Femur (tissue), 1 donor: ENCODE measurements at regions not wholly inside any gene's neighbourhood (a gene's known extent, or its start where the extent isn't known, plus 50 kb on each side); places are given as distances from the start of the nearest gene placed in this dataset.
A peak's percentile ranks its signal among the peaks of the same experiment; 100 is the strongest.

Experiments
- DNase-seq: peaks from one replicate; pipeline ENCODE4 v3.0.0-alpha.2; 2017

DNA sequence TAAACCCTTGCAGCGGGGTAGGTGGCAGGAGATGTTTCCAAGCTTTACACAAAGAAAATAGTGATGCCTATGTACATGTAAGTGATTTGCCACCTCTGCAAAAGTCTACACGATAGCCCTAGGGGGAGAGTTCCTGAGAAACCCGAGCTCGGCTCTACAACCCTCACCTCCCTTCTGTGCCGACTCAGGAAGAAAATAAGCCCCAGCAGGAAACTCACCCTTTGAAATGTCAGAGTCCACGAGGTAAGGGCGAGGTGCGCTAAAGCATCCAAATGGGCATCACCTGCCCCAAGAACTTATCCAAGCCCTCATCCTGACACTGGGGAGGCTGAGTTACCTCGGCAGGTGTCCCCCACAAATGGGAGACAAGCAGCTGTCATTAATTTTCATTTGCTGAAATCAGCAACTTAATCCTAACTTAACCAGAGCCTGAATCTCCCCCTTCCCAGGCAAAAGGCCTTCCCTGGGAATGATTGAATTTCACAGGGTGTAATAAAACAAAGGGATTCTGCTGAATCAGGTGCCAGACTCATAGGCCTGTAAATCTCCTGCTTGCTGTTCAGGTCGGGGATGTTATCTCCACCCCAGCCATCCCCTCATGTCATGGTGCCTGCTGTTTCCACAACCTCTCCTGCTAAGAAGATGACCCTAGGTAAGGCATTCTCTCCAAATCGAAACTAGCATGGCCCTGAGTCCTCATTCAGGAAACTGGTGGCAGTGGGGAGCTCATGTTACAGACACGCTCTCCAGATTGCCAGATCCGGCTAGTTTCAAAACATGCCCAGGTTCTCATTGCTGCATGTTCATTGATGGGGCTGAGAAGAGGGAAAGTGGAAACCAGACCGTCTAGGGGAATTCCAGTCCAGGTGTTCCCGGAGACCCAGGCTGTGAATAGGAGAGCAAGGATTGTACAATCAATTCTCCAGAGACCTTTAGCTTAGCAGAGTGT, 105.3 kb upstream of the KIRREL3 start:
- DNase-seq: no peak

DNA sequence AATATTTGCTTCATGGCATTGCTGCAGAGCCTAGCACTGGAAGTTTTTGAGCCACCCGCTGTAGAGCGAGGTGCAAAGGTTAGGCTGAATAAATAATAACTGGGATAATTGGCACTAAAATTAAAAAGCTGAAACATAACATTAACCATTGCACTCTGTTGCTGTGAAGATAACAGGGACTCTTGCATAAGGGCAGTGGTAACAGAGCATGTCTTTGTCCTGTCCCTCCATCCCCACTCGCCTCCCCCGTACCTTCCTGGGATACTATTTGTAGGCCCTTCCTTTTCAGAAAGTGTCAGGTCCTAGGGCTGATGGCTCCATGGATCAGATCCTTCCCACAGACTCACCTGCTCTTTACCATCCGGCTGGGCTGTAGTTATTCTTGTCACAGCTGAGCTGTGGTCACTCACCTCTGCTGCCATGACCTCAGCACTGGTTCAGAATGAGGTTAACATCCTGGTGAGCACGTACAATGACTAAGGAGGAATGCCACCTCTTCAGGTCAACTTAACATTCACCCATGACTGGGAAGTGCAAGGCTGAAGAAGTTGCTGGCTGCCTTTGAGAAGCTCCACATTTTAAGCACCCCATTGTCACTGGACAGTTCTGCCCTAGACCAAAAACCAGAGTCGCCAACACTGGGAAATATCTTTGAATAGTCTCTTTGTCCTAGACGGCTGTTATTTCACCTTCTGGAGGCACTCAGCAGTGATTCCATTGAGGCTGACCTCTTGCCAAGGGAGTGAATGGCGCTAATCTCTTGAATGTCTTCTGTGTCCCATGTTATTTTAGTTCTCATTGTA, 103.2 kb upstream of the KIRREL3 start:
- DNase-seq: no peak

DNA sequence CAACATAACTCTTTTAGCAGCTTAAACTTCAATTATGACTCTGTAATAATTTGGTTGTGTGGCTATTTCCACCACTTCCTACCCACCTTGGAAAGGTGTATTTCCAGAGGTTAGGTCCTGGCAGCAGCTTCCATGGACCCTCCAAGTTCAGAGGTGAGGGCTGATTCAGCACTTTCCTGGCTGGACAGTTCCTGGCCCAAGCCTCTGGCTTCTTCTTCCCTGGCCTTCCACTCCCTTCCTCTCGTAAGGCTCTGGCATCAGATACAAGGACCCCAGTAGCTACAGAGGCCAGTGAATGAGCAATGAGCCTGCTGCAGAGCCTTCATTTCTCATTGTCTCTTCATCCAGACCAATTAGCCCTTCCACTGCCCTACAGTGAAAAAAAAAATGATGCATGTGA, 98.1 kb upstream of the KIRREL3 start:
- no peak for DNase-seq

DNA sequence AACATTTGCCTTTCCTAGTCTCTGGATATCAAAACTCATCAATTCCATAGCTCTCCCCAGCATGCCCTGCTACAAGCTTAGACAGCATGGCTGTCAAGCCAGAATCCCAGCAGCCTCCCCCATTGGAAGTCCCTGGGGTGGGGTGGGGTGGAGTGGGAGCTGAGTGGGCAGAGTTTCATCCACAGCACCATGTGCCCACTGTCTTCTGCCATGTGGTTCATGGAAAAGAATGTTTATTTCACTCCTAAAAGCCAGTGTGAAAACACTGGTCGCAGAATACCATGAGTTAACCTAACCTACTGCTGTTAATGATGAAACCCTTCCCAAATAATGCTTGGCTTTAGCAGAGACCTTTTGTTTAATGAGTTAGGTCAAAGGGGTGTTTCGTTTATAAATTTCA, 80.2 kb upstream of the KIRREL3 start:
- DNase-seq: no peak

DNA sequence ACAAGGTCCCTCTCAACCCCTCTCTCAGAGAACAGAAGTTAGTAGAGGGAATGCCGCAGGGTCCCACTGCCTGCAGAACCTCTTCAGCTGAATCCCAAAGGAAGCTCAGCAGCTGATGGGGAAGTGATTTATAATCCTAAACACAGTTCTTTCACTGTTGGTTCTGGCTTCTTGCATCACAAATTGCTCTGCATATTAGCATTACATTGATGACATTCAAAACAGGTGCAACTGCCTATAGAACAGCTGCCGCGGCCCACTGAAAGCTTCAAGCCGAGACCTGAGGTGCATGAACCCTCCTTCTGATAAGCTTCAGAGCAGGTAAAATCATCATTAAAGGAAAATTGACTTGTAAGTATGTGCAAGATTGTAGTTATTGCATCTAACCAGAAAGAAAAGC, 75.2 kb upstream of the KIRREL3 start:
- DNase-seq: no peak

DNA sequence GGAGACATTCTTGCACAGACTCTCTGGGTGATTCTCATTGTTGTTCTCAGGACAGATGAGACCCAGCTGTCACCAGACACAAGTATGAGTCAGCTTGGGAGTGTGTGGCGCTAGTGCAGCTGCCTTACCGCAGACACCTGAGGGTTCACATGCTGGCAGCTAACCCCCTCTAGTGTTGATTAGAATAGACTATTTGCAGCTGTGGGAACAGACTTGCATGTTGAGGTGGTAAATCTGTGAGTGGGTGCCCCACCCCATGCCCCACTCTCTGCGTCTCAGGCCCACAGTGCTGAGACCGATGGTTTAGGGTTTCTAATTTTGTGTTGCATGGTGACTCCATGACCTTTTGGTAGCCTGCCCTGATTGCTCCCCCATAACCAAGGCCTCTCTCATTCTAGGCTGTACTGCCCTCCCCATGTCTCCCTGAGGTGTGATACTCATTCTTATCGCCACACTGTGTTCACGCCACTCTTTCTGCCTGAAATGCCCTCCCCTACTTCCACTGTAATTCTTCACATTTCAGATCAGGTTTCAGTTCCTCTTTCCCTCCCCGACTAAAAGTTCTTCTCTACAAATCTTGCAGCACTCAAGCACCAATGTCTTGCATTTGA, 73.7 kb upstream of the KIRREL3 start:
- DNase-seq: no peak

DNA sequence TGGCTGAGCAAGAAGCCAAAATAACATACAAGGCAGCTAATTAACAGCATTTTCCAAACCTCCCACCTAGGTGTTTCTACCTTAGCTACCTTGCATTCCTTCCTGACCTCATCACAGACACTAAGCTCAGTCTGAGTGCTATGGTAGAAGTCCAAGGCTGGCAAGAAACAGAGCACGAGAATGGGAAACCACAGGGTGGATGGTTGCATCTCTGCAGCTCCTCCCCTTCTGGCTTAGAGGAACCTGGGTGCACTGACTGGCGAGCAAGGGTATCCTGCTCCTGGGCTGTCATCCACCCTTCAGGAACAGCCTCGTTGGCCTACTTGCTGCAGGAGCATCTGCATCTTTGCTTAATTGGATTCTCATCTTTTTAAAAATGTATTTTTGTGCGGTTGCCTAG, 73.1 kb upstream of the KIRREL3 start:
- DNase-seq: no peak

DNA sequence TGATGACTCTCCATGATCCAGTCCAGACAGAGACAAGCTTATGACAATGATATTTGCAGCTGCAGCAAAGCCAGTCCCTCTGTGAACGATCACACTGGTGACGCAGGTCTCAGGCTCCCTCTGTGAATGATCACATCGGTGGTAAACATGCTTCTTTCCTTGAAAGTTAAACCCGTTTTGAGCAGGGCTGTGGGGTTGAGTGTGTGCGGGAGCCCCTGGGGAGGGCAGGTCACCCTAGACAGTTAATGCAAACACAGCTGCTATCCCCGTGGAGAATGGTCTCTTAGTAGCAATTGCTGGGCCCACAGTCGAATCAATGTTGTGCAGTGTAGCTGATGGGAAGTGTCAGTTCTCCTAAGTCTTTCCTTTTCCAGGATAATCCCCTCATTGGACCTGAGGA, 71.0 kb upstream of the KIRREL3 start:
- DNase-seq: no peak

DNA sequence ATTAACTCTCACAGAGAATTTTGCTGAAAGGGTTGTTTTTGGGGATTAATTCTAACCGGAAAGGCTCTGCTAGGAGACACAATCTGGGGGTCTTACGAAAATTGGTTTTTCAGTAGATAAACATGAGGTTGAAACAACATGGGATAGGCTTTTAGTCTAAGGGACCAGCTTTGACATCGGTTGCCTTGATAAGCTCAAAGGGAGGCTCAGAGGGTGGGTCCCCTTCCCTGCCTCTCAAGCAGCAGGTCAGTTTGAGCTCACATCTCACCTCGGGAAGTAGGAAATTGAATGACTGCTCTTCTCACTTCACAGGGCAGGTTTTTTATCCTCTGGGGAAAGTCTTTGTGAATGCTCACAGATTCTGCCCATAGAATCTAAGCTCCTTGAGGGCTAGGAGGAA, 70.2 kb upstream of the KIRREL3 start:
- no peak for DNase-seq

DNA sequence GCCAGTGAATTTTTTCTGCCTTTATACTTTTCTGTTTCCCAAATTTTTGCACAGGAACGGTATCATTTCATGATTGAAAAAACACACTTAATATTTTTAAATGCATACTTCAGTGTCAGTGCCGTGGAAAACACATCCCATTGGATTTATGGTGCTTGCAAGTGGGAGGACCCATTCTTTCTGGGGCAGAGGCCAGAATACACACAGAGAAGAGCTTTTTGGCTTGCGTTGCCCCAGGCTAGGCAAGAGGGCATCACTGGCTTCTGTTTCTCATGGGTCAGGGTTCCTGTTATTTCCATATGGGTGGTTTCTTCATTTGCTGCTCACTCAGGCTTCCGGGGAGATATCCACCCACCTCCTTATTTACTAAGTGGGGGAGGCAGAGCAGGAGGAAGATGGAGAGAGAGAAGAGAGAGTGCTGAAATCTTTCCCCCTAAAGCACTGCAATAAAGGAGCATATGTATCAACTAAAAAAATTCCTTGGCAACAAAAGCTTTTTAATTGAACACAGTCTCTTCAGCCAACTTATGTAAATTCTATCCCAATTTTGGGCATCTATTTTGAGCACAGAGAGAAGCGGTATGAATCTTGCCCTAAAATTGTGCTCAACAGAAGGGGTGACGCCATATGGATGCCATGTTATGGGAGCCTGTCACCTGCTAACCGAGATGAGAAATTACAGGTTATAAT, 66.0 kb upstream of the KIRREL3 start:
- DNase-seq: peak; percentile 45

DNA sequence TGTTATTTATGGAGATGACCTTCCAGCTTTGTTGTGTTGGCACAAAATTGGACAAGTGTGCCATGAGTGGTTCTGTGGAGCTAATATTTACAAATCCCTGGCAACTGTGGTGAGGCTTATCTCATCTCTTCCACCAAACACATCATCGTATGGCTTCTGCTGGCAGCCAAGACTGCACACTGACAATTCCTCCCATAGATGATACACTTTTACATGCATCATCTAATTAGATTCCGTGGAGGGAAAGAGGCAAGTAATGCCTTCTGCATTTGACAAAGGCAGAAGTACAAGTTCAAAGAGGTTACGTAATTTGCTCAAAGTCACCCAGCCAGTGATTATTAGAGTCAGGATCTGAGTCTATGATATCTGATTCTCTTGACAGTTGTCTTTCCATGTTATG, 62.7 kb upstream of the KIRREL3 start:
- DNase-seq: no peak

DNA sequence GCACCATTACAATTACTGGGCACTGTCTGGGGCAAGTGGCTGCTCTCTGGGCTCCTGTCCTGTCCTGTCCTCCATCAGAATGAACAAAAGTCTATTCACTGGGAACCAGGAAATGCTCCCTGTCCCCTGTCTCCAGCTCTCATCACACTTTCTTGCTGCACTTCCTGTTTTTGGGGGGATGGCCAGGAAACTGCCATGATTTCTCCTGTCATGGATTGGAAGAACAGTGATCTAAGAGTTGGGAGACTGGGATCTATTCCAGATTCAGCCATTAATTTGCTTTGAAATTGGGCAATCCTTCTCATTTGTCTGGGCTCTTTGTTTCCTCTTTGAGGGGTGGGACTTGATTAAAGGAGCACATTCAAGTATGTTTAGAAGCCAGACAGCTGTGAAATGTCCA, 61.4 kb upstream of the KIRREL3 start:
- DNase-seq: no peak

DNA sequence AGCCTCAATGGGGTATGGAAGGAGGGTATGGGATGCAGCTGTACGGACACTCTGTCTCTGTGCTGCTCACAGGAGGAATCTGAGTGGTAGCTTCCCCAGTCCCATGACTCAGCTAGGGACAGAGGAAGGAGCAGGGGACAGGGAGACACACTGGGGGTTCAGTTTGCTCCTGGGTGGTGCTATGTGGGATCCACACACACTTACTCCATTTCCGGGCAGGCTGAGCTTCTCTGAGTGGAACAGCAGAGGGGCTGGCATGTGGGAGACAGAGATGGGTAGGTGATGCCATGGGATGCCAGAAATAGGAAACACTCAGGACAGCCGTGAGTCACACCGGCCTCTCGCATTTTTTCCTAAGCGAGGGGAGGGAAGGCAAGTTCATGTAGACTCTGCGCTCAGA, 59.2 kb upstream of the KIRREL3 start:
- DNase-seq: no peak

DNA sequence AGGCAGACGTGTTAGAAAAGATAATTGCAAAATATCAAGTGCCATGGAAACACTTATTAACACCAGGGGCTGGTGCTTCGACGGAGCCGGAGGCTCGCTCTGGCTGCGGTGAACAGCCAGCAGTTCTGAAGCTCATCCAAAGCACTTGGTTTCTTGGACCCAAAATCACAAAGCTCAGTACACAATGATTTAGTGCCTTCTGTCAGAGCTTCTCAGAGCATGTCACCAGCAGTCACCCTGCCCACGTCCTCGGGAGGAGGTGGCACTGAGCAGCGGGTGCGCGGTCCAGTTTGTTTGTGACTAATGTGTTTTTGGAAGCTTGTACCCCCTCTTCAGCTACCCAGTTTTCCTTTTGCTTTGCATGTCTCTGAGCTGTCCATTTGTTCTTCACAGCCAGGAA, 58.7 kb upstream of the KIRREL3 start:
- no peak for DNase-seq

DNA sequence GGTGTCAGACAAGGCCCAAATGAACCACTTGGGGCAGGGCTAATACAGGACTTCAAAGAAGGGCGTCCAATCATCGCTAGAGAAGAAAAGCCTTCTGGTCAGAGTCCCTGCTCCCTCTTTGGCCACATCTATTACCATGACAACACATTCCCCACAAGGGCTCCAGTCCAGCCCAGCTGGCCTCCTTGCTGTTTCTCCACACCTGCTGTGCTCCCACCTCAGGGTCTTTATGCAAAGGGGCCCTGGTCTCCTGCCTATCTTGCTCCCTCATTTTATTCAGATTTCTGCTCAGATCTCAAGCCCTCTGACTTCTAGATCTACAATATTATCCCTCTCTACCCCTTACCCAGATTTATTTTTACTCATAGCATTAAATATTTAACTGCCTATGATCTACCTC, 58.0 kb upstream of the KIRREL3 start:
- no peak for DNase-seq

DNA sequence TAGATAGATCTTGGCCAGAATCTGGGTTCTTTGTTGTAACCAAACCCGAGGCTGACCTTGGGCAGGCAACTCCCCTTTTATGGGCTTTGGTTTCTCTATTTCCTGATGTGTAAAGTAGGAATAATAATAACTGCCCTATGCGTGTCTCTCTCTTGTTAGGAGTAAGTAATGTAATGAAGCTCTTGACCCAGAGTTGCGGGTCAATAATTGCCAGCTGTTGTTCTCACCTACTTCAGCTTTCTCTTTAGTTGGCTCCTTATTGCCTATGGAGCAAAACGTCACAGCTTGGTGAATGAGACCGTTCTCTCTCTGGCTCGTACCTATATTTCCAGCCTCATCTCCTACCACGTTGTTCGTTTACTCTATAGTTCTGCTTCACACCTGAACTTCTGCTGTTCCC, 56.6 kb upstream of the KIRREL3 start:
- DNase-seq: no peak

DNA sequence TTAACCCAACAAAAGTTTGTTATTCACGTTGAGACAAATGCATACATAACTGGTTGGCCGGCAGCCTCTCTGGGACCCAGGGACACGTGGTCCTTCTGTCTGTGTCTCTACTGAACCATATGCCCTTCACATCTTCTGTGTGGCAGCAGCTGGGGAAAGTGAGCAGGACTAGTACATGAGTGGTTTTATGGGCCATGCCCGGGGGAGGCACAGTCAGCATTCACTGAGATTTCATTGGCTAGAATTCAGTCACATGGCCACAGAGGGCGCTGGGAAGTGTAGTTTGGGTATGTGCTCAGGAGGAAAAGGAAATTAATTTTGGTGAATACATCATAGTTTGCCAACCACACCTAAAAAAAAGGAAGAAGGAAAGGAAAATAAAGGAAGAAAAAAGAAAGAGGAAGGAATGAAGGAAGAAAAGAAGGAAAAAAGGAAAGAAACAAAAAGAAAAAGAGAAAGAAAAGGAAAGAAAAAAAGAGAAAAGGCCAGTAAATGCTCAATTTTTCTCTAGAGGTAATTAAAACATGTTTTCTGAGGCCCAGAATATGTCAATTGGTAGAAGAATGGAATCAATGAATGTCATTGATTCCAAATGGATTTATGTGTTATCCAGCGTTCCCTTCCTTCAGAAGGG, 55.9 kb upstream of the KIRREL3 start:
- no peak for DNase-seq

DNA sequence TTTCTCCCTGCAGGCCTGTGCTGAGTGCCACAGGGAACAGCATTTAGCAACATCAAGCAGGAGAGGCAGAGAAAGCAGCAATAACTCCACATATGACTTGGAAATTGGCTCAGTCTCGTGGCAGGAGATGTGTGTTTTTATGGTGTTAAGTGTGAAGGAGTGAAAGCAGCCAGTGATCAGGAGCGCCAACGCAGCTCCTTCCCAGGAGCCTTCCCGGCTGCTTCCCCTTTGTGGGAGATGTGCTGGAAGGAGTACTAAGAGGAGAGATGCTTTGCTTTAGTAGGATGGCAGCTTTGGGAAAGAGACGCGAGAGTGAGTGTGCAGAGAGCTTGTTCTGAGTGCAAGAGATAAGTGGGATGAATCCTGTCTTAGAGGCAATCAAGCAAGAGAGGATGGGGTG, 54.7 kb upstream of the KIRREL3 start:
- DNase-seq: peak; percentile 28

DNA sequence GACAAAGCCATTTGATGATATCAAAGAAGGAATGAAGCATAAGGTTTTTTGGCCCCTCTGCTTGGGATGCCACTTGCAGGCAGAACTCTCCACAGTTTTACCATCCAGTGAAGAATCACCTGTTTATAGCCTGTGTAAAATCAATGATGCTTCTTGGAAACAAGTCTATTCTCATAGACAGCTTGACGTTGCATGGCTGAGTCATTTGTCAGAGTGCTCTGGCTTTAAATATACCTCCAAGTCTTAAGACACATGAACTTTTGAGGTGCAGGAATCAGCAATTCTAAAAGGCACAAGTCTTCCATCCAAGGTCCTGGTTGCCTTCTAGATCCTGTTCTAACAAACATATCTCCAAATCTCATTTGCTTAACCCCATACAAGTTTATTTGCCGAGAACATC, 53.6 kb upstream of the KIRREL3 start:
- no peak for DNase-seq

DNA sequence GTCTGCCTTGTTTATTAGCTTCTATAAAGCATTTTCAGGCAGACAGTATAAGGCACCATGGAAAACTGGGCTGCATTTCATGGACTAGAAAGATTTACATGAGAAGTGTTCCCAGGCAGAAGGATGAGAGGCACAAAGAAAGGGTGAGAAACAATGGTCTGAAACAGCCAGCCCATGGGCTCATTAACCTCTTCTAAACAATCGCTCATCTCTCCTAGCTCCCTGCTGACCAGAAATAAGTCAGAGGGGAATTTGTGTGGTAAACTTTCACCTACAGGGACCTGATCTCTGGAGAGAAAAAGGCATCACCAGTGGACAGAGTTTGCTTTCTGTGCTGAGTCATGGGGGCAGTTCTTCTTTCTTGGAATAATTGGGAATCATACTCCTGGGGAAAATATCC, 51.8 kb upstream of the KIRREL3 start:
- no peak for DNase-seq
